ENCODE measurements at regions not wholly inside any gene's neighbourhood (a gene's known extent, or its start where the extent isn't known, plus 50 kb on each side); places are given as distances from the start of the nearest gene placed in this dataset.

- DNase-seq (ENCODE audit: extremely low spot score) = no peak
- POLR2A ChIA-PET = no interaction called here
- no peak for TF ChIP-seq ZNF384 (IDR thresholded peaks at IDR 0.05)
- no peak for TF ChIP-seq SP1 (IDR thresholded peaks at IDR 0.05)
- no peak for TF ChIP-seq ARNT (IDR thresholded peaks at IDR 0.05)
- no peak for TF ChIP-seq FOXK2 (IDR thresholded peaks at IDR 0.05)
- no peak for TF ChIP-seq PKNOX1 (IDR thresholded peaks at IDR 0.05)
- no peak for TF ChIP-seq LEF1 (IDR thresholded peaks at IDR 0.05; ENCODE audit: borderline replicate concordance)
- TF ChIP-seq L3MBTL2 (conservative IDR thresholded peaks at IDR 0.05) = no peak
- CTCF ChIA-PET = no interaction called here
These were observed 752.3 kb downstream of the NR2F2 start for GRCh38 chr15:97082830-97083229.

GRCh38 chr15:97084650-97085049 is 754.1 kb downstream of the NR2F2 start:
- TF ChIP-seq HDGF (IDR thresholded peaks at IDR 0.05; ENCODE audit: borderline replicate concordance) (no peak), SUZ12 (IDR thresholded peaks at IDR 0.05) (no peak), SP1 (IDR thresholded peaks at IDR 0.05) (no peak), FOXA1 (IDR thresholded peaks at IDR 0.05) (no peak), FOXM1 (IDR thresholded peaks at IDR 0.05; ENCODE audit: borderline replicate concordance) (no peak), FOXK2 (IDR thresholded peaks at IDR 0.05) (no peak), BHLHE40 (IDR thresholded peaks at IDR 0.05; ENCODE audit: borderline replicate concordance) (no peak), ZNF384 (IDR thresholded peaks at IDR 0.05) (no peak), ELF4 (IDR thresholded peaks at IDR 0.05) (no peak), CTBP1 (IDR thresholded peaks at IDR 0.05; ENCODE audit: borderline replicate concordance) (no peak), ARNT (IDR thresholded peaks at IDR 0.05) (no peak), L3MBTL2 (conservative IDR thresholded peaks at IDR 0.05) (no peak), TARDBP (IDR thresholded peaks at IDR 0.05) (no peak), LEF1 (IDR thresholded peaks at IDR 0.05; ENCODE audit: borderline replicate concordance) (no peak), NFRKB (IDR thresholded peaks at IDR 0.05) (no peak), PKNOX1 (IDR thresholded peaks at IDR 0.05) (no peak)
- CTCF ChIA-PET = interaction anchor here (0.5 kb wide), 1 partner anchor 25 kb away, joined by 4 read pairs; no protein-coding TSS in a partner anchor
- no peak for DNase-seq (ENCODE audit: extremely low spot score)
- POLR2A ChIA-PET = no interaction called here

- CTCF ChIA-PET = no interaction called here
These were observed 755.2 kb downstream of the NR2F2 start for GRCh38 chr15:97085731-97086130.

GRCh38 chr15:97087006-97087741 is 756.7 kb downstream of the NR2F2 start:
- ChIA-PET CTCF (interaction anchor here (0.7 kb wide), 1 partner anchor 113 kb away, joined by 3 read pairs; no protein-coding TSS in a partner anchor), POLR2A (interaction anchor here (0.6 kb wide), 1 partner anchor 9 kb away, joined by 3 read pairs; no protein-coding TSS in a partner anchor)
- TF ChIP-seq FOXA1 (IDR thresholded peaks at IDR 0.05) = no peak
- no peak for TF ChIP-seq FOXK2 (IDR thresholded peaks at IDR 0.05)
- TF ChIP-seq LEF1 (IDR thresholded peaks at IDR 0.05; ENCODE audit: borderline replicate concordance) = no peak
- TF ChIP-seq ARNT (IDR thresholded peaks at IDR 0.05) = no peak
- no peak for TF ChIP-seq BHLHE40 (IDR thresholded peaks at IDR 0.05; ENCODE audit: borderline replicate concordance)
- TF ChIP-seq NFRKB (IDR thresholded peaks at IDR 0.05) = no peak
- no peak for TF ChIP-seq PKNOX1 (IDR thresholded peaks at IDR 0.05)
- no peak for TF ChIP-seq TARDBP (IDR thresholded peaks at IDR 0.05)
- no peak for DNase-seq (ENCODE audit: extremely low spot score)

More at GRCh38 chr15:97085731-97086130, 755.2 kb downstream of the NR2F2 start:
- POLR2A ChIA-PET = no interaction called here
- peak; percentile 18 for DNase-seq (ENCODE audit: extremely low spot score)
- TF ChIP-seq FOXK2 (IDR thresholded peaks at IDR 0.05) = no peak
- TF ChIP-seq ARNT (IDR thresholded peaks at IDR 0.05) = no peak
- TF ChIP-seq PKNOX1 (IDR thresholded peaks at IDR 0.05) = no peak
- no peak for TF ChIP-seq SUZ12 (IDR thresholded peaks at IDR 0.05)
- no peak for TF ChIP-seq TARDBP (IDR thresholded peaks at IDR 0.05)
- no peak for TF ChIP-seq FOXM1 (IDR thresholded peaks at IDR 0.05; ENCODE audit: borderline replicate concordance)
- no peak for TF ChIP-seq L3MBTL2 (conservative IDR thresholded peaks at IDR 0.05)
- TF ChIP-seq NFRKB (IDR thresholded peaks at IDR 0.05) = no peak
- TF ChIP-seq HDGF (IDR thresholded peaks at IDR 0.05; ENCODE audit: borderline replicate concordance) = no peak
- no peak for TF ChIP-seq ELF4 (IDR thresholded peaks at IDR 0.05)
- no peak for TF ChIP-seq LEF1 (IDR thresholded peaks at IDR 0.05; ENCODE audit: borderline replicate concordance)
- TF ChIP-seq SP1 (IDR thresholded peaks at IDR 0.05) = no peak
- TF ChIP-seq ZNF384 (IDR thresholded peaks at IDR 0.05) = no peak
- no peak for TF ChIP-seq FOXA1 (IDR thresholded peaks at IDR 0.05)
- TF ChIP-seq BHLHE40 (IDR thresholded peaks at IDR 0.05; ENCODE audit: borderline replicate concordance) = no peak
- no peak for TF ChIP-seq CTBP1 (IDR thresholded peaks at IDR 0.05; ENCODE audit: borderline replicate concordance)

GRCh38 chr15:97091093-97091492 is 760.6 kb downstream of the NR2F2 start:
- ChIA-PET CTCF (no interaction called here), POLR2A (no interaction called here)
- TF ChIP-seq CTBP1 (IDR thresholded peaks at IDR 0.05; ENCODE audit: borderline replicate concordance) = no peak
- no peak for TF ChIP-seq FOXK2 (IDR thresholded peaks at IDR 0.05)
- peak; percentile 85 for TF ChIP-seq ELF4 (IDR thresholded peaks at IDR 0.05)
- TF ChIP-seq PKNOX1 (IDR thresholded peaks at IDR 0.05) = no peak
- DNase-seq (ENCODE audit: extremely low spot score) = no peak

All from HEK293T (cell line).